Neural progenitor cell (in vitro differentiated cells): ENCODE measurements at regions not wholly inside any gene's neighbourhood (a gene's known extent, or its start where the extent isn't known, plus 50 kb on each side); places are given as distances from the start of the nearest gene placed in this dataset.

ENCODE experiments used
- DNase-seq: peaks from one replicate; pipeline ENCODE4 v3.0.0-alpha.2; 2016; ENCODE audit warnings: low spot score
- H2AFZ ChIP-seq: fragments of 200-600 bp; sonication (generic); replicated peaks from 2 replicates; pipeline ENCODE4 v1.6.1; 2016; ENCODE audit warnings: antibody characterized with exemption
- H3F3A ChIP-seq: fragments of 200-600 bp; sonication (generic); 2 replicates; pipeline ENCODE4 v1.6.1; 2016; ENCODE audit warnings: antibody characterized with exemption, low read depth
- H3K27ac ChIP-seq: fragments of 200-600 bp; sonication (generic); 2 replicates; pipeline ENCODE4 v1.5.1; 2016; ENCODE audit warnings: mild to moderate bottlenecking
- H3K27me3 ChIP-seq: fragments of 200-600 bp; sonication (generic); 2 replicates; pipeline ENCODE4 v1.6.1; 2016; ENCODE audit warnings: mild to moderate bottlenecking, moderate library complexity
- H3K36me3 ChIP-seq: fragments of 200-600 bp; sonication (generic); 2 replicates; pipeline ENCODE4 v1.5.1; 2016
- H3K4me1 ChIP-seq: fragments of 200-600 bp; sonication (generic); 2 replicates; pipeline ENCODE4 v1.6.1; 2016; ENCODE audit warnings: mixed run types
- H3K4me2 ChIP-seq: fragments of 200-600 bp; sonication (generic); 2 replicates; pipeline ENCODE4 v1.6.1; 2016
- H3K4me3 ChIP-seq: fragments of 200-600 bp; sonication (generic); 2 replicates; pipeline ENCODE4 v1.5.1; 2016
- H3K79me2 ChIP-seq: fragments of 200-600 bp; sonication (generic); 2 replicates; pipeline ENCODE4 v1.6.1; 2016; ENCODE audit warnings: low read depth
- H3K9ac ChIP-seq: fragments of 200-600 bp; sonication (generic); 2 replicates; pipeline ENCODE4 v1.6.1; 2016
- H3K9me3 ChIP-seq: fragments of 200-600 bp; sonication (generic); 2 replicates; pipeline ENCODE4 v1.5.1; 2016; ENCODE audit warnings: low read depth
- H4K20me1 ChIP-seq: fragments of 200-600 bp; sonication (generic); 2 replicates; pipeline ENCODE4 v1.6.1; 2016; ENCODE audit warnings: low read depth
- H3K27ac Mint-ChIP-seq: 3 replicates; pipeline ENCODE4 v1.8.0; 2021; ENCODE audit warnings: mixed read lengths
- H3K27me3 Mint-ChIP-seq: 2 replicates; pipeline ENCODE4 v1.8.0; 2022; ENCODE audit warnings: low read depth, mild to moderate bottlenecking, inconsistent platforms, moderate library complexity, mixed read lengths; ENCODE audit not compliant: insufficient read depth
- H3K36me3 Mint-ChIP-seq: 3 replicates; pipeline ENCODE4 v1.8.0; 2021; ENCODE audit warnings: mixed read lengths
- H3K4me1 Mint-ChIP-seq: 3 replicates; pipeline ENCODE4 v1.8.0; 2021; ENCODE audit warnings: mixed read lengths
- H3K4me3 Mint-ChIP-seq: 3 replicates; pipeline ENCODE4 v1.8.0; 2021; ENCODE audit warnings: mild to moderate bottlenecking, moderate library complexity, mixed read lengths
- H3K9me3 Mint-ChIP-seq: 3 replicates; pipeline ENCODE4 v1.8.0; 2020; ENCODE audit warnings: mixed read lengths
- CTCF ChIP-seq: fragments of 200-600 bp; sonication (generic); IDR thresholded peaks from 2 replicates; pipeline ENCODE4 v1.5.1; 2017; ENCODE audit warnings: antibody characterized with exemption, mild to moderate bottlenecking
- EZH2 ChIP-seq: fragments of 200-600 bp; sonication (generic); IDR thresholded peaks from 2 replicates; pipeline ENCODE4 v1.6.1; 2017; ENCODE audit warnings: antibody characterized with exemption, mild to moderate bottlenecking, moderate library complexity
- EZH2phosphoT487 ChIP-seq: fragments of 200-600 bp; sonication (generic); IDR thresholded peaks from 2 replicates; pipeline ENCODE4 v1.6.1; 2017; ENCODE audit warnings: antibody characterized with exemption

- no peak overlapping the region for H3K4me3 ChIP-seq
- no peaks in the 10 kb centered on the region for H4K20me1 ChIP-seq
- no peaks in the 10 kb centered on the region for H3K36me3 Mint-ChIP-seq
- no peaks in the 10 kb centered on the region for H3F3A ChIP-seq
- no peaks in the 10 kb centered on the region for H3K9me3 ChIP-seq
- peaks cover 8% of the 10 kb centered on the region for H3K9me3 Mint-ChIP-seq
- DNase-seq = no peak
- H3K27me3 Mint-ChIP-seq = peaks cover 2% of the 10 kb centered on the region
- no peak overlapping the region for H3K4me2 ChIP-seq
- H3K36me3 ChIP-seq = no peaks in the 10 kb centered on the region
- H3K79me2 ChIP-seq = no peaks in the 10 kb centered on the region
- no peak overlapping the region for H3K27ac ChIP-seq
- no peaks in the 10 kb centered on the region for H3K4me1 ChIP-seq
- no peaks in the 10 kb centered on the region for H3K27me3 ChIP-seq
- peak overlapping the region; percentile 76 for H3K27ac Mint-ChIP-seq
- no peak overlapping the region for H3K9ac ChIP-seq
- no peak for TF ChIP-seq CTCF
- TF ChIP-seq EZH2 = no peak
- no peak for TF ChIP-seq EZH2phosphoT487
- H2AFZ ChIP-seq = no peak overlapping the region
- peaks cover 7% of the 10 kb centered on the region for H3K4me1 Mint-ChIP-seq
- H3K4me3 Mint-ChIP-seq = no peak overlapping the region
These were observed 762.2 kb downstream of the ETS1 start for GRCh38 chr11:127825183-127825582.

GRCh38 chr11:127818625-127819024 is 768.7 kb downstream of the ETS1 start:
- Mint-ChIP-seq H3K4me1 (peaks cover 22% of the 10 kb centered on the region), H3K36me3 (no peaks in the 10 kb centered on the region), H3K27ac (no peak overlapping the region), H3K9me3 (peaks cover 4% of the 10 kb centered on the region), H3K4me3 (no peak overlapping the region), H3K27me3 (peaks cover 8% of the 10 kb centered on the region)
- Histone ChIP-seq H3K27ac (no peak overlapping the region), H3K4me2 (no peak overlapping the region), H3K36me3 (no peaks in the 10 kb centered on the region), H2AFZ (peak overlapping the region; percentile 22), H3K79me2 (no peaks in the 10 kb centered on the region), H3K9me3 (no peaks in the 10 kb centered on the region), H3K4me1 (no peaks in the 10 kb centered on the region), H3K27me3 (no peaks in the 10 kb centered on the region), H3K4me3 (no peak overlapping the region), H3K9ac (no peak overlapping the region), H4K20me1 (no peaks in the 10 kb centered on the region), H3F3A (no peaks in the 10 kb centered on the region)
- DNase-seq = no peak
- no peak for TF ChIP-seq CTCF
- no peak for TF ChIP-seq EZH2phosphoT487
- TF ChIP-seq EZH2 = no peak

- H3K27me3 Mint-ChIP-seq = peaks cover 8% of the 10 kb centered on the region
- H2AFZ ChIP-seq = no peak overlapping the region
- DNase-seq = no peak
- H3K79me2 ChIP-seq = no peaks in the 10 kb centered on the region
- no peak for TF ChIP-seq EZH2phosphoT487
- TF ChIP-seq CTCF = no peak
- TF ChIP-seq EZH2 = no peak
- peaks cover 22% of the 10 kb centered on the region for H3K4me1 Mint-ChIP-seq
- peaks cover 2% of the 10 kb centered on the region for H3K9me3 Mint-ChIP-seq
- H3K9me3 ChIP-seq = no peaks in the 10 kb centered on the region
- no peaks in the 10 kb centered on the region for H3K36me3 ChIP-seq
- no peak overlapping the region for H3K27ac Mint-ChIP-seq
- H3F3A ChIP-seq = no peaks in the 10 kb centered on the region
- no peaks in the 10 kb centered on the region for H3K36me3 Mint-ChIP-seq
- no peak overlapping the region for H3K4me3 Mint-ChIP-seq
- no peak overlapping the region for H3K9ac ChIP-seq
- H4K20me1 ChIP-seq = no peaks in the 10 kb centered on the region
- no peaks in the 10 kb centered on the region for H3K4me1 ChIP-seq
- H3K4me3 ChIP-seq = no peak overlapping the region
- H3K27ac ChIP-seq = no peak overlapping the region
- no peak overlapping the region for H3K4me2 ChIP-seq
- H3K27me3 ChIP-seq = no peaks in the 10 kb centered on the region
These were observed 770.4 kb downstream of the ETS1 start for GRCh38 chr11:127816962-127817361.
